ENCODE measurements at regions not wholly inside any gene's neighbourhood (a gene's known extent, or its start where the extent isn't known, plus 50 kb on each side); places are given as distances from the start of the nearest gene placed in this dataset.

DNA sequence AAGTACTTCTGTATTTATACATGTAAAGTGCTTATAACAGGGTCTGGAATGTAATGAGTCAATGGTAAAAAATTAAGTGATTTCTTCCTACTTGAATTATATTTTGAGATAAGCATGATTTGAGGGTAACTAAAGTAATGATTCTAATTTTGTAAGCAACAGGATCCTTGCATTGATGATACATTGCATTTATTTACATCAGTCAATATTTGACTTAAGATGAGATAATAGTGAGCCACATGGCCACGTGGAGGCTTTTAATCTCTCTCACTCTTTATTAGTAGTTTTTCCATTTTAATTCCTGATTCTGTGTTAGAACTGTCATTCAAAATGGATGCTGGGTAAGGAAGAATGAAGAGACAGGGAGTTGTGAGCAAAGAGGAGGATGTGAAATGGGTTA, 298.1 kb upstream of the PRICKLE1 start:
- Histone ChIP-seq H2AFZ (ENCODE audit: low read depth, low read length) (no peak overlapping the region), H3K4me3 (ENCODE audit: low read length) (no peak overlapping the region)

DNA sequence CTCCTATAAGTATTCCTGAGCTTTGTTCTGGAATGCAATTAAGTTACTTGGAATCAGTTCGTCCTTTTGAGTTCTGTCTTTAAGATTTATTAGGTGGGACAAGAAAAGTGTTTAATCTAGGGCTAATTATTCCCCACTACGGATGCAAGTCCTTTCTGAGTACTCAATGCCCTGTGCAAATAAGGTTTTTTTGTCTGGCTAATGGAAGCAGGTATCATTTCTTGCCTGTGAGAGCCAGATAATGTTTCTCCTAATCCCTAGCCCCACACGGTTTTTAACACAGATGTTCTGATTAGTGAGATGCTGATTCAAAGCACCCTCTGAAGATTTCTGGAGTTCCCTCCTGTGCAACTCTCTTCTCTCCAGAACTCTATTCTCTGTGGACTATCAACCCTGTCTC, 296.6 kb upstream of the PRICKLE1 start:
- no peaks in the 10 kb centered on the region for H3K79me2 ChIP-seq (replicated peaks; ENCODE audit: insufficient read depth, low read length)
- no peak overlapping the region for H3K4me3 ChIP-seq (ENCODE audit: low read length)
- H3K36me3 ChIP-seq (ENCODE audit: insufficient read depth, low read length) = no peaks in the 10 kb centered on the region
- H3F3A ChIP-seq (ENCODE audit: insufficient read depth, low read length, poor library complexity, severe bottlenecking) = no peaks in the 10 kb centered on the region
- H2AFZ ChIP-seq (ENCODE audit: low read depth, low read length) = no peak overlapping the region
- H3K27me3 ChIP-seq (ENCODE audit: insufficient read depth, low read depth, low read length) = no peaks in the 10 kb centered on the region
- TF ChIP-seq EP300 (conservative IDR thresholded peaks at IDR 0.05; ENCODE audit: poor library complexity, severe bottlenecking) (no peak), TAF1 (IDR thresholded peaks at IDR 0.05; ENCODE audit: low read depth) (no peak)
- TF ChIP-seq, protein P1, sequence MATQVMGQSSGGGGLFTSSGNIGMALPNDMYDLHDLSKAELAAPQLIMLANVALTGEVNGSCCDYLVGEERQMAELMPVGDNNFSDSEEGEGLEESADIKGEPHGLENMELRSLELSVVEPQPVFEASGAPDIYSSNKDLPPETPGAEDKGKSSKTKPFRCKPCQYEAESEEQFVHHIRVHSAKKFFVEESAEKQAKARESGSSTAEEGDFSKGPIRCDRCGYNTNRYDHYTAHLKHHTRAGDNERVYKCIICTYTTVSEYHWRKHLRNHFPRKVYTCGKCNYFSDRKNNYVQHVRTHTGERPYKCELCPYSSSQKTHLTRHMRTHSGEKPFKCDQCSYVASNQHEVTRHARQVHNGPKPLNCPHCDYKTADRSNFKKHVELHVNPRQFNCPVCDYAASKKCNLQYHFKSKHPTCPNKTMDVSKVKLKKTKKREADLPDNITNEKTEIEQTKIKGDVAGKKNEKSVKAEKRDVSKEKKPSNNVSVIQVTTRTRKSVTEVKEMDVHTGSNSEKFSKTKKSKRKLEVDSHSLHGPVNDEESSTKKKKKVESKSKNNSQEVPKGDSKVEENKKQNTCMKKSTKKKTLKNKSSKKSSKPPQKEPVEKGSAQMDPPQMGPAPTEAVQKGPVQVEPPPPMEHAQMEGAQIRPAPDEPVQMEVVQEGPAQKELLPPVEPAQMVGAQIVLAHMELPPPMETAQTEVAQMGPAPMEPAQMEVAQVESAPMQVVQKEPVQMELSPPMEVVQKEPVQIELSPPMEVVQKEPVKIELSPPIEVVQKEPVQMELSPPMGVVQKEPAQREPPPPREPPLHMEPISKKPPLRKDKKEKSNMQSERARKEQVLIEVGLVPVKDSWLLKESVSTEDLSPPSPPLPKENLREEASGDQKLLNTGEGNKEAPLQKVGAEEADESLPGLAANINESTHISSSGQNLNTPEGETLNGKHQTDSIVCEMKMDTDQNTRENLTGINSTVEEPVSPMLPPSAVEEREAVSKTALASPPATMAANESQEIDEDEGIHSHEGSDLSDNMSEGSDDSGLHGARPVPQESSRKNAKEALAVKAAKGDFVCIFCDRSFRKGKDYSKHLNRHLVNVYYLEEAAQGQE (IDR thresholded peaks at IDR 0.05; ENCODE audit: borderline replicate concordance) = no peak
- no peaks in the 10 kb centered on the region for H3K9me2 ChIP-seq (ENCODE audit: insufficient read depth, low read length)
- no peaks in the 10 kb centered on the region for H4K20me1 ChIP-seq (ENCODE audit: insufficient read depth)
- no peak overlapping the region for H3K9ac ChIP-seq (ENCODE audit: low read length)
- H3K27ac ChIP-seq (ENCODE audit: low read length) = no peak overlapping the region
- no peaks in the 10 kb centered on the region for H3K9me3 ChIP-seq (ENCODE audit: low read length)
- H3K4me2 ChIP-seq (ENCODE audit: low read length) = no peak overlapping the region

More for the DNA sequence above, 298.1 kb upstream of the PRICKLE1 start:
- no peak for TF ChIP-seq RAD21 (conservative IDR thresholded peaks at IDR 0.05)
- no peak for TF ChIP-seq EZH2 (IDR thresholded peaks at IDR 0.05; ENCODE audit: borderline replicate concordance, insufficient read depth, low read length, poor library complexity, severe bottlenecking)
- TF ChIP-seq, protein P1 (IDR thresholded peaks at IDR 0.05; ENCODE audit: borderline replicate concordance) = no peak
- no peak for TF ChIP-seq POLR2AphosphoS5 (IDR thresholded peaks at IDR 0.05)
- TF ChIP-seq SMC3 (conservative IDR thresholded peaks at IDR 0.05; ENCODE audit: poor library complexity) = no peak
- TF ChIP-seq, protein P2, sequence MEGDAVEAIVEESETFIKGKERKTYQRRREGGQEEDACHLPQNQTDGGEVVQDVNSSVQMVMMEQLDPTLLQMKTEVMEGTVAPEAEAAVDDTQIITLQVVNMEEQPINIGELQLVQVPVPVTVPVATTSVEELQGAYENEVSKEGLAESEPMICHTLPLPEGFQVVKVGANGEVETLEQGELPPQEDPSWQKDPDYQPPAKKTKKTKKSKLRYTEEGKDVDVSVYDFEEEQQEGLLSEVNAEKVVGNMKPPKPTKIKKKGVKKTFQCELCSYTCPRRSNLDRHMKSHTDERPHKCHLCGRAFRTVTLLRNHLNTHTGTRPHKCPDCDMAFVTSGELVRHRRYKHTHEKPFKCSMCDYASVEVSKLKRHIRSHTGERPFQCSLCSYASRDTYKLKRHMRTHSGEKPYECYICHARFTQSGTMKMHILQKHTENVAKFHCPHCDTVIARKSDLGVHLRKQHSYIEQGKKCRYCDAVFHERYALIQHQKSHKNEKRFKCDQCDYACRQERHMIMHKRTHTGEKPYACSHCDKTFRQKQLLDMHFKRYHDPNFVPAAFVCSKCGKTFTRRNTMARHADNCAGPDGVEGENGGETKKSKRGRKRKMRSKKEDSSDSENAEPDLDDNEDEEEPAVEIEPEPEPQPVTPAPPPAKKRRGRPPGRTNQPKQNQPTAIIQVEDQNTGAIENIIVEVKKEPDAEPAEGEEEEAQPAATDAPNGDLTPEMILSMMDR (IDR thresholded peaks at IDR 0.05; ENCODE audit: poor library complexity, severe bottlenecking) = no peak
- no peak for TF ChIP-seq TAF1 (IDR thresholded peaks at IDR 0.05; ENCODE audit: low read depth)
- no peak for TF ChIP-seq MXI1 (conservative IDR thresholded peaks at IDR 0.05; ENCODE audit: poor library complexity, severe bottlenecking)
- no peak for TF ChIP-seq EP300 (conservative IDR thresholded peaks at IDR 0.05; ENCODE audit: poor library complexity, severe bottlenecking)
- no peak overlapping the region for H3K9ac ChIP-seq (ENCODE audit: low read length)
- no peaks in the 10 kb centered on the region for H3F3A ChIP-seq (ENCODE audit: insufficient read depth, low read length, poor library complexity, severe bottlenecking)
- no peaks in the 10 kb centered on the region for H4K20me1 ChIP-seq (ENCODE audit: insufficient read depth)
- H3K9me2 ChIP-seq (ENCODE audit: insufficient read depth, low read length) = no peaks in the 10 kb centered on the region
- no peaks in the 10 kb centered on the region for H3K9me3 ChIP-seq (ENCODE audit: low read length)
- no peak overlapping the region for H3K4me2 ChIP-seq (ENCODE audit: low read length)
- no peaks in the 10 kb centered on the region for H3K27me3 ChIP-seq (ENCODE audit: insufficient read depth, low read depth, low read length)
- H3K79me2 ChIP-seq (replicated peaks; ENCODE audit: insufficient read depth, low read length) = no peaks in the 10 kb centered on the region
- no peaks in the 10 kb centered on the region for H3K36me3 ChIP-seq (ENCODE audit: insufficient read depth, low read length)
- H3K27ac ChIP-seq (ENCODE audit: low read length) = no peak overlapping the region
